WTC11 (cell line): ENCODE measurements at regions not wholly inside any gene's neighbourhood (a gene's known extent, or its start where the extent isn't known, plus 50 kb on each side); places are given as distances from the start of the nearest gene placed in this dataset.

Experiments
- ATAC-seq: fragments of 200-7000 bp; cut with Tn5 transposase; 2 replicates; pipeline ENCODE4 v1.10.0; 2021; ENCODE audit warnings: mild to moderate bottlenecking, moderate library complexity
- CTCF ChIA-PET: fragments of 300-600 bp; sonication (Branson Sonifier 250); formaldehyde crosslinking; loops from one replicate; lab custom pipeline; 2021; ENCODE audit warnings: antibody characterized with exemption; lab: Charles Lee
- POLR2A ChIA-PET: fragments of 350-600 bp; sonication (Branson Sonifier 250); formaldehyde crosslinking; loops from one replicate; lab custom pipeline; 2021; ENCODE audit warnings: antibody characterized with exemption; lab: Charles Lee
- DNase-seq: peaks from one replicate; pipeline ENCODE4 v3.0.0; 2021; ENCODE audit warnings: low spot score
- H3K27ac Mint-ChIP-seq: 2 replicates; pipeline ENCODE4 v1.8.0; 2021; ENCODE audit warnings: mixed read lengths
- H3K27me3 Mint-ChIP-seq: 2 replicates; pipeline ENCODE4 v1.8.0; 2021; ENCODE audit warnings: low read depth, mild to moderate bottlenecking, moderate library complexity, mixed read lengths
- H3K36me3 Mint-ChIP-seq: 2 replicates; pipeline ENCODE4 v1.8.0; 2021; ENCODE audit warnings: mixed read lengths
- H3K4me1 Mint-ChIP-seq: 2 replicates; pipeline ENCODE4 v1.8.0; 2022; ENCODE audit warnings: mixed read lengths
- H3K4me3 Mint-ChIP-seq: 2 replicates; pipeline ENCODE4 v1.8.0; 2021; ENCODE audit warnings: mild to moderate bottlenecking, moderate library complexity, mixed read lengths
- H3K9me3 Mint-ChIP-seq: 2 replicates; pipeline ENCODE4 v1.8.0; 2021; ENCODE audit warnings: mixed read lengths
- ARID4B ChIP-seq: sonication (generic); formaldehyde crosslinking; IDR thresholded peaks from 2 replicates; pipeline ENCODE4 v1.8.0; 2023; ENCODE audit warnings: missing genetic modification reagents, mild to moderate bottlenecking, borderline replicate concordance
- CREB1 ChIP-seq: sonication (generic); formaldehyde crosslinking; IDR thresholded peaks from 2 replicates; pipeline ENCODE4 v1.8.0; 2023; ENCODE audit warnings: mild to moderate bottlenecking, missing genetic modification reagents
- CREM ChIP-seq: sonication (generic); formaldehyde crosslinking; IDR thresholded peaks from 2 replicates; pipeline ENCODE4 v1.8.1; 2022; ENCODE audit warnings: mild to moderate bottlenecking, missing genetic modification reagents, moderate library complexity
- HMGA2 ChIP-seq: fragments of 250-450 bp; sonication (Bioruptor Pico); IDR thresholded peaks from 2 replicates; pipeline ENCODE4 v1.4.0; 2021; ENCODE audit warnings: mild to moderate bottlenecking, moderate library complexity
- MLX ChIP-seq: sonication (generic); formaldehyde crosslinking; IDR thresholded peaks from 2 replicates; pipeline ENCODE4 v1.8.1; 2023; ENCODE audit warnings: mild to moderate bottlenecking, missing genetic modification reagents, moderate library complexity
- NFYB ChIP-seq: sonication (generic); formaldehyde crosslinking; conservative IDR thresholded peaks from 2 replicates; pipeline ENCODE4 v1.8.0; 2022; ENCODE audit warnings: low read depth, missing genetic modification reagents
- RELA ChIP-seq: sonication (generic); formaldehyde crosslinking; IDR thresholded peaks from 2 replicates; pipeline ENCODE4 v1.8.1; 2022; ENCODE audit warnings: missing genetic modification reagents, mild to moderate bottlenecking, borderline replicate concordance
- RORB ChIP-seq: fragments of 250-450 bp; sonication (Bioruptor Pico); IDR thresholded peaks from 2 replicates; pipeline ENCODE4 v1.9.0; 2021; ENCODE audit warnings: mild to moderate bottlenecking
- TCF7 ChIP-seq: sonication (generic); formaldehyde crosslinking; IDR thresholded peaks from 2 replicates; pipeline ENCODE4 v1.8.0; 2022; ENCODE audit warnings: mild to moderate bottlenecking, low read depth, missing genetic modification reagents, moderate library complexity
- TEAD1 ChIP-seq: sonication (generic); formaldehyde crosslinking; IDR thresholded peaks from 2 replicates; pipeline ENCODE4 v1.8.0; 2022; ENCODE audit warnings: mild to moderate bottlenecking, missing genetic modification reagents
- ZNF121 ChIP-seq: sonication (generic); formaldehyde crosslinking; IDR thresholded peaks from 2 replicates; pipeline ENCODE4 v1.8.0; 2023; ENCODE audit warnings: missing genetic modification reagents
- ZNF281 ChIP-seq: sonication (generic); formaldehyde crosslinking; IDR thresholded peaks from 2 replicates; pipeline ENCODE4 v1.8.0; 2023; ENCODE audit warnings: mild to moderate bottlenecking, missing genetic modification reagents
- ZNF396 ChIP-seq: fragments of 250-450 bp; sonication (Bioruptor Pico); IDR thresholded peaks from 2 replicates; pipeline ENCODE4 v1.8.0; 2021; ENCODE audit warnings: mild to moderate bottlenecking, moderate library complexity, borderline replicate concordance
- ZNF416 ChIP-seq: fragments of 250-450 bp; sonication (Bioruptor Pico); IDR thresholded peaks from 2 replicates; pipeline ENCODE4 v1.9.0; 2021; ENCODE audit warnings: mild to moderate bottlenecking, inconsistent platforms
- ZNF532 ChIP-seq: fragments of 250-450 bp; sonication (Bioruptor Pico); IDR thresholded peaks from 2 replicates; pipeline ENCODE4 v1.9.0; 2021; ENCODE audit warnings: mild to moderate bottlenecking, borderline replicate concordance
- ZNF671 ChIP-seq: fragments of 250-450 bp; sonication (Bioruptor Pico); IDR thresholded peaks from 2 replicates; pipeline ENCODE4 v1.8.0; 2021; ENCODE audit warnings: mild to moderate bottlenecking
- TF ChIP-seq, protein P1 (sequence below): sonication (generic); formaldehyde crosslinking; IDR thresholded peaks from 2 replicates; pipeline ENCODE4 v1.8.0; 2023; ENCODE audit warnings: missing genetic modification reagents
- TF ChIP-seq, protein P2 (sequence below): sonication (generic); formaldehyde crosslinking; IDR thresholded peaks from 2 replicates; pipeline ENCODE4 v1.8.0; 2022; ENCODE audit warnings: mild to moderate bottlenecking, missing genetic modification reagents

DNA sequence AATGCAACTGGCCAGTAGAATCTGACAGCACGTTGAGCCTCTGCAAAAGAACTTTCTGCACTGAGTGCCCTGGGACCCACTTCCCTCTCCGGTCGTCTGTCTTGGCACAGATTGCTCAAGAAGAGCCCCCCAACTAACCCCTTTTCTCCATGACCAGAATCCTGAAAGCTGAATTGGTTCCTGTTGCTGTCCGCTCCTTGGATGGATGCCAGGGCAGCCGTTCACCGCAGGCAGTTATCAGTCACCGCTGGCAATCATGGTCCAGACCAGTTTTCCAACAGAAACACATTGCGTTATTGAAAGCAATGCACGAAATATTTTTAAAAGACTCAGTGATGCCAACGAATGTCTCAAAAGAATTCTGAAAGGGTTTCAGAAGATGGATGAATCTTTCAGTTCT, 733.7 kb upstream of the FRG1 start (continued):
- TF ChIP-seq ARID4B (CRISPR knock-in tag), result no peak

DNA sequence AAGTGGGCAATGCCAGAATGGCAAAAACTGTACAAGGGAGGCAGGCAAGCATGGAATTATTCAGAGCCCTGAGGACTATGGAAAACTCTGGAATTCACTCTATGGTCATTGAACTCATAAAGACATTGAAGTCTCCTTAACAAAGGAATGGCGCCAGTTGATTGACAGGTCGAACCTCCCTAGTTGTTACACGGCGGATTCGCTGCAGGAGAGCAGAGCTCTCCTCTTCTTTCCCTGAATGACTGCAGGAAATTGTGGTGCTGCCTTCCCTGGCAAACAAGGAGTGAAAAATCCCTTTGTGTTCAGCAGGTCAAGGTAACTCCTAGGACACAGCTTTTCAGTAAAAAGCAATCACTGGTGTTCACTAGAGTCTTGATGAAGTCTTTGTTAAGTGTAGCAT, 732.8 kb upstream of the FRG1 start:
- POLR2A ChIA-PET, result no interaction called here
- no peaks in the 10 kb centered on the region for H3K36me3 Mint-ChIP-seq
- H3K4me3 Mint-ChIP-seq, result no peak overlapping the region
- ATAC-seq (no peak), DNase-seq (no peak)
- peaks cover 13% of the 10 kb centered on the region for H3K9me3 Mint-ChIP-seq
- H3K27ac Mint-ChIP-seq, result no peak overlapping the region
- CTCF ChIA-PET, result interaction anchor here (0.8 kb wide), 1 partner anchor 586 kb away, joined by 3 read pairs; no protein-coding TSS in a partner anchor
- no peak for TF ChIP-seq MLX (CRISPR knock-in tag)
- TF ChIP-seq ZNF281 (CRISPR knock-in tag), result no peak
- TF ChIP-seq, protein P1, sequence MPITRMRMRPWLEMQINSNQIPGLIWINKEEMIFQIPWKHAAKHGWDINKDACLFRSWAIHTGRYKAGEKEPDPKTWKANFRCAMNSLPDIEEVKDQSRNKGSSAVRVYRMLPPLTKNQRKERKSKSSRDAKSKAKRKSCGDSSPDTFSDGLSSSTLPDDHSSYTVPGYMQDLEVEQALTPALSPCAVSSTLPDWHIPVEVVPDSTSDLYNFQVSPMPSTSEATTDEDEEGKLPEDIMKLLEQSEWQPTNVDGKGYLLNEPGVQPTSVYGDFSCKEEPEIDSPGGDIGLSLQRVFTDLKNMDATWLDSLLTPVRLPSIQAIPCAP (CRISPR knock-in tag), result no peak
- TF ChIP-seq TEAD1 (CRISPR knock-in tag), result no peak
- no peak for TF ChIP-seq CREB1 (CRISPR knock-in tag)
- peaks cover 14% of the 10 kb centered on the region for H3K4me1 Mint-ChIP-seq
- H3K27me3 Mint-ChIP-seq, result no peaks in the 10 kb centered on the region

DNA sequence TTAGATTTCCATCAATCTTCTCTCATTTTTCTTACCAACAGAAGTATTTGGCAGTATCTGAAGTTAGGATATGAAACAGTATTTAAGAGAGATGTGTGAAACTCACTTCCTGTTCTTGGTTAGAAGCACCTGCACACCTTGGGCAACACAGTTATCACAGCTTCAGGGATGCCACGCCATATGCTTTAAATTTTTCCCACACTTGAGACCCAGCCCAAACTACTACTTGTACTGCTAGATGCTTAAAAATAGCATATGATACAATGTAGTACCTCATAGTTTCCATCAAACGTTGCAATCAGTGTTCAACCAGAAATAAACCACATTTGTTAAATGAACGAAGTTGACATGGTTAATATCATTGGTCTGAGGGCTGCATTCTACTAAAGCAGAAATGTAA, 725.1 kb upstream of the FRG1 start:
- peaks cover 2% of the 10 kb centered on the region; the same call in 1 of the 2 replicates for H3K4me1 Mint-ChIP-seq
- ChIA-PET POLR2A (no interaction called here), CTCF (no interaction called here)
- TF ChIP-seq RELA (CRISPR knock-in tag) (no peak), ZNF416 (CRISPR knock-in tag) (no peak), RORB (CRISPR knock-in tag) (no peak), HMGA2 (CRISPR knock-in tag) (no peak), CREM (no peak), ZNF671 (CRISPR knock-in tag) (no peak), ZNF121 (CRISPR knock-in tag) (no peak), NFYB (CRISPR knock-in tag) (no peak), ZNF532 (CRISPR knock-in tag) (no peak), TCF7 (no peak), ZNF396 (CRISPR knock-in tag) (no peak)
- TF ChIP-seq, protein P2, sequence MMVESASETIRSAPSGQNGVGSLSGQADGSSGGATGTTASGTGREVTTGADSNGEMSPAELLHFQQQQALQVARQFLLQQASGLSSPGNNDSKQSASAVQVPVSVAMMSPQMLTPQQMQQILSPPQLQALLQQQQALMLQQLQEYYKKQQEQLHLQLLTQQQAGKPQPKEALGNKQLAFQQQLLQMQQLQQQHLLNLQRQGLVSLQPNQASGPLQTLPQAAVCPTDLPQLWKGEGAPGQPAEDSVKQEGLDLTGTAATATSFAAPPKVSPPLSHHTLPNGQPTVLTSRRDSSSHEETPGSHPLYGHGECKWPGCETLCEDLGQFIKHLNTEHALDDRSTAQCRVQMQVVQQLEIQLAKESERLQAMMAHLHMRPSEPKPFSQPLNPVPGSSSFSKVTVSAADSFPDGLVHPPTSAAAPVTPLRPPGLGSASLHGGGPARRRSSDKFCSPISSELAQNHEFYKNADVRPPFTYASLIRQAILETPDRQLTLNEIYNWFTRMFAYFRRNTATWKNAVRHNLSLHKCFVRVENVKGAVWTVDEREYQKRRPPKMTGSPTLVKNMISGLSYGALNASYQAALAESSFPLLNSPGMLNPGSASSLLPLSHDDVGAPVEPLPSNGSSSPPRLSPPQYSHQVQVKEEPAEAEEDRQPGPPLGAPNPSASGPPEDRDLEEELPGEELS (CRISPR knock-in tag), result no peak
- TF ChIP-seq, protein P1 (CRISPR knock-in tag), result no peak
- H3K4me3 Mint-ChIP-seq, result no peak overlapping the region
- DNase-seq (no peak), ATAC-seq (no peak)
- H3K27ac Mint-ChIP-seq, result no peak overlapping the region
- H3K36me3 Mint-ChIP-seq, result no peaks in the 10 kb centered on the region
- H3K9me3 Mint-ChIP-seq, result peaks cover 21% of the 10 kb centered on the region
- no peaks in the 10 kb centered on the region for H3K27me3 Mint-ChIP-seq
